Activated T-helper 1 cell treated with anti-CD3 and anti-CD28 coated beads, Interleukin-12 subunit alpha, Interleukin-12 subunit beta, Interleukin-2, Interleukin-4 antibody, amounts not matched to agents 30 ng/mL and 10 ng/mL and 1 ng/mL, durations not matched to agents 14 hours and 24 hours and 36 hours (primary cell): ENCODE measurements at regions not wholly inside any gene's neighbourhood (a gene's known extent, or its start where the extent isn't known, plus 50 kb on each side); places are given as distances from the start of the nearest gene placed in this dataset.

Experiments used
- DNase-seq: peaks from one replicate; pipeline ENCODE4 v3.0.0; 2021; ENCODE audit warnings: low spot score
- H3K27ac Mint-ChIP-seq: one replicate; pipeline ENCODE4 v1.8.0; 2021; ENCODE audit warnings: mild to moderate bottlenecking, mixed read lengths
- H3K27me3 Mint-ChIP-seq: one replicate; pipeline ENCODE4 v1.8.0; 2022; ENCODE audit warnings: mild to moderate bottlenecking, moderate library complexity, mixed read lengths; ENCODE audit not compliant: insufficient read depth
- H3K36me3 Mint-ChIP-seq: one replicate; pipeline ENCODE4 v1.8.0; 2021; ENCODE audit warnings: low read depth, mixed read lengths
- H3K4me1 Mint-ChIP-seq: one replicate; pipeline ENCODE4 v1.8.0; 2021; ENCODE audit warnings: low read depth, mixed read lengths
- H3K4me3 Mint-ChIP-seq: one replicate; pipeline ENCODE4 v1.8.0; 2021; ENCODE audit warnings: mild to moderate bottlenecking, moderate library complexity, mixed read lengths
- H3K9me3 Mint-ChIP-seq: one replicate; pipeline ENCODE4 v1.8.0; 2021; ENCODE audit warnings: mixed read lengths
- intact Hi-C: fragments of 100-400 bp; cut with micrococcal nuclease; formaldehyde crosslinking; loops from one replicate; pipeline ENCODE4 v1.15.1; 2024

DNA sequence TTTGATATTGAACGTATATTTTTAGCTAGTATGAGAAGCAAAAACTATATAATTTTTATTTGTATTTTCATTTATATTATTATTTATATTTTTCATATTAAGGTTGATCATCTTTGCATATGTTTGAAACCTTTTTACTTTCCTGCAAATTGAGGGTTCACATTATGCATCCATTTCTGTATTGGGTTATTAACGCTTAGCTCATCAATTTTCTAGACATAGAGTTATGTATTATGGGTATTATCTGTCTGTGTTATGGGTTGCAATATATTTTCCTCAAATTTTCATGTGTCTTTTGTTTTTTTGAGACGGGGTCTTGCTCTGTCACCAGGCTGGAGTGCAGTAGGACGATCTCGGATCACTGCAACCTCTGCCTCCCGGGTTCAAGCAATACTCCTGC lies 2377.0 kb upstream of the WWC1 start:
- Mint-ChIP-seq H3K9me3 (peaks cover 13% of the 10 kb centered on the region), H3K36me3 (no peaks in the 10 kb centered on the region), H3K4me3 (no peak overlapping the region), H3K27me3 (no peaks in the 10 kb centered on the region), H3K27ac (no peak overlapping the region), H3K4me1 (no peaks in the 10 kb centered on the region)
- intact Hi-C loops: no loop called here
- DNase-seq: no peak

DNA sequence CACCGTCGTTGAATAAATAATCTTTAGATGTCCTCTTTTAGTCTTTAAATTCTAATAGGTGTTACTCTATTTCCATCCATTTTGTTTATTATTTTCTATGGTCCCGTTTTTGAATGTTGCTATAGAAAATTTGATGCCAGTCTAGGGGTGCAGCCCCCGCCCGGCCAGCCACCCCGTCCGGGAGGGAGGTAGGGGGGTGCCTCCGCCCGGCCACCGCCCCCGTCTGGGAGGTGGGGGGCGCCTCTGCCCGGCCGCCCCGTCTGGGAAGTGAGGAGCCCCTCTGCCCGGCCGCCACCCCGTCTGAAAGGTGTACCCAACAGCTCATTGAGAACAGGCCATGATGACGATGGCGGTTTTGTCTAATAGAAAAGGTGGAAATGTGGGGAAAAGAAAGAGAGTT lies 2372.2 kb upstream of the WWC1 start:
- intact Hi-C loops: no loop called here
- Mint-ChIP-seq H3K4me1 (no peaks in the 10 kb centered on the region), H3K9me3 (peaks cover 11% of the 10 kb centered on the region), H3K36me3 (no peaks in the 10 kb centered on the region), H3K27me3 (no peaks in the 10 kb centered on the region), H3K27ac (no peak overlapping the region), H3K4me3 (no peak overlapping the region)
- DNase-seq: no peak

DNA sequence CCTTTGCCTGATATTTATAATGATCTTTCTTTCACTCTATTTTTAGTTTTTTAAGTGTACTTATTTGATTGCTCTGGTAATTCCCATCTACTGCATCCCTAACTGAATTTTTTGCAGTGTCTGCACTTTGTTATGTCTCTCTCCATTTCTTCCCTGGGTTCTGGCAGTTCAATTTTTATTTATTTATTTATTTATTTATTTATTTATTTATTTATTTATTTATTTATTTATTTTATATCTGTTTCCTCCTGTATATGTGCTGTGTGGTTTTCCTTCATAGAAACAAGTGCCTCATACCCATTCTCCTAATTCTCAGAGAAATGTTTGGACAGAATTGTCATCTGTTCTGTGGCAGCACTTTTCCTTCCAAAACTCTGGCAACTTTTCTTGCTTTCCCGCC lies 2370.8 kb upstream of the WWC1 start:
- Mint-ChIP-seq H3K27ac (no peak overlapping the region), H3K4me1 (no peaks in the 10 kb centered on the region), H3K27me3 (no peaks in the 10 kb centered on the region), H3K9me3 (peaks cover 11% of the 10 kb centered on the region), H3K4me3 (no peak overlapping the region), H3K36me3 (no peaks in the 10 kb centered on the region)
- DNase-seq: no peak
- intact Hi-C loops: no loop called here

DNA sequence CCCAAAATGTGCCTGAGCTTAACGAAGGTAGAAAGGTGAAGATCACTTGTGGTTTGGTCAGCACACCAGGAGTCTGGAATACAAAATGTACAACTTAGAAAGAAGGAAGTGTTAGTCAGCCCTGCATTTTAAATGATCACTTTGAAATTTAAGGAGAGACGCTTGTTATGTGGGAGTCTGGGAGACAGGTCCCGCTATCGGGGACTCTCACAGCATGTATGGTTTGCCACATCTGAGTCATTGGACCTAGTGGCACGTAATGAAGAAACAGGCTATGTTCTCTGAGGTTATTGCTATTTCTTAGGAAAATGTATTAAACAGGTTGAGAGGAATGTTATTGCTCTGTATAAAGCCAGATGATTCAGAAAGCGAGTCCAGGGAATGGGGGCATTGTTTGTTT lies 2362.5 kb upstream of the WWC1 start:
- H3K9me3 Mint-ChIP-seq: peaks cover 28% of the 10 kb centered on the region

DNA sequence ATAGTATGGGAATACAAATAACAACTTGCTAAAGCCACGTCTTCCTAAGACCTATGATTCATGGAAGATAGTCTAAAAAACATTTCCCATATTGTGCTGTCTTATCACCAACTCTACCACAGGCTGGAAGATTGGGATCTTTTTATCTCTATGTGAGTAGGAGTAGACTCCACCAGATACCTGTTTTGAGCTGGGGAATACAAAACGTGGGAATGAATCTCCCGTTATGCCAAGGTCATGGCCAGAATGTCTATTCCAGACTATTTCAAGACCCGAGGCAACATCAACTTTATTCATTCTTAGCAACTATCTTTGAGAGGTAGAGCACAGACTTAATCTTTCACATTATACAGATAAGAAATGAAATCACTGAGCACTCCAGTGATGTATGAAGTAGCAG lies 2350.9 kb upstream of the WWC1 start:
- Mint-ChIP-seq H3K4me3 (no peak overlapping the region), H3K4me1 (no peaks in the 10 kb centered on the region), H3K27ac (no peak overlapping the region), H3K27me3 (no peaks in the 10 kb centered on the region), H3K9me3 (peaks cover 2% of the 10 kb centered on the region), H3K36me3 (no peaks in the 10 kb centered on the region)
- DNase-seq: no peak
- intact Hi-C loops: no loop called here

More for the DNA sequence above, 2362.5 kb upstream of the WWC1 start:
- Mint-ChIP-seq H3K27me3 (no peaks in the 10 kb centered on the region), H3K4me3 (no peak overlapping the region), H3K36me3 (no peaks in the 10 kb centered on the region), H3K4me1 (no peaks in the 10 kb centered on the region), H3K27ac (no peak overlapping the region)
- DNase-seq: no peak
- intact Hi-C loops: no loop called here

DNA sequence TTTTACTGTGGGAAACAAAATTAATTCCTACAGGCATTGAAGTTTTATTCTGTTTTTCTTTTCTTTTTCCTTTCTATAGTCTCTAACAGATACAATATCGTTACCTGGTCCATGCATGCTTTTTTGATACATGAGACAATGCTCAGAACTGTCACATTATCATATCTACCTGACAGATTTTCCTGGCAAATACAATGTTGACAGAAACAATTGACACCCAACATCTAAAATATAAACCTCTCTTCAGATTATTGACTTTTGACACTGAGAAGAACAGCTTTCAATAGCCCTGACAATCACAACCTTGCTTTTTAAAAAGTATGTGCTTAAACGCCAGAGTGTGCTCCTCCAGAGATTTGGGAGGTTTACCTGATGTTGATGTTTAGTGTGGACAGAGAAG lies 2334.6 kb upstream of the WWC1 start:
- DNase-seq: no peak
- Mint-ChIP-seq H3K36me3 (no peaks in the 10 kb centered on the region), H3K9me3 (peaks cover 17% of the 10 kb centered on the region), H3K4me1 (no peaks in the 10 kb centered on the region), H3K27me3 (no peaks in the 10 kb centered on the region), H3K27ac (no peak overlapping the region), H3K4me3 (no peak overlapping the region)
- intact Hi-C loops: no loop called here

DNA sequence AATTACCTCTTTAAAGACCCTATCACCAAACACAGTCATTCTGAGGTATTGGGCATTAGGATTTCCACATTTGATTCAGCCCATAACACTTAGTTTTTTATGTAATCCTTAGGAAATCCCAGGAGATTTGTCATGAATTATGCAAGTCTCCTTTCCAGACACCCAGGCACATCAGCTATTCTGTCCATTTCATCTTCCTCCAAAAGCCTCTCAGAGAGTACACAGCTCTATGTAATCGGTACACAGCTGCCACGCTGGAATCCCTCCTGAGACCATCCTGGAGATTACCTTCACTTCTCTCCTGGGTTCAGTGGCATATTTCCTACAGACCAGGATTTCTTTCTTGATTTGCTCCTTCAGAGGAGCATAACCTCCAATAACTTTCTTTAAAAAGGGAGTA lies 2309.8 kb upstream of the WWC1 start:
- H3K4me1 Mint-ChIP-seq: no peaks in the 10 kb centered on the region
- H3K9me3 Mint-ChIP-seq: peaks cover 2% of the 10 kb centered on the region
- no peaks in the 10 kb centered on the region for H3K27me3 Mint-ChIP-seq
- H3K4me3 Mint-ChIP-seq: no peak overlapping the region
- intact Hi-C loops: no loop called here
- no peak for DNase-seq
- no peak overlapping the region for H3K27ac Mint-ChIP-seq
- H3K36me3 Mint-ChIP-seq: no peaks in the 10 kb centered on the region

DNA sequence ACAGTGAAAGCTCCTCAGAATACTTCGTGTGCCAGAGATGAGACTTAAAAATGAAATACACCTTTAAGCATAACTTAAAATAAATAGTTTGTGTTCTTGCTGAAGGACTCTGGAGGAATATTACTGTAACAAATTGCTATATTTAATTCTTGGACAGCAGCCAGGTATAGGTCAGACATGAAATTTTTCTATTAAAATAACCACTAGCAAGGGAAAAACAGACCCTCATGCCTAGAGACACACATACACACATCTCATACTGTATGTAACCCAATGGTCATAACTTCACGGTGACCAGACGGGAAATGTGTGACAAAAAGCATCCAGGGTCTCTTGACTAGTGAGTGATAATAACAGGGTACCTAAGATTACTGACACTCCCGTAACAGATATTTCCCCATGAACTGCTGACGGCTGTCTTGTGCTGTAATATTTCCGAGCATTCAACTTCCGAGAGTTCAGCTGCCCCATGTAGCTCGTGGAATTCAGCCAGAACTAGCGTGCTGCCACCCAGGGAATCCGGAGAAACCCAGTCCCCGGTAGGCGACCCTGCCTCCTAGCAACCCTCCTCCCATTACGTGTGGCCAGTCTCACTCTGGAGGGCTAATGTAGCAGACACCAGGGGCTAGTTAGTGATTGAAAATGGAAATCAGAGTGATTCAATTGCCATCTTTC lies 2295.1 kb upstream of the WWC1 start:
- H3K36me3 Mint-ChIP-seq: no peaks in the 10 kb centered on the region
- H3K4me1 Mint-ChIP-seq: no peaks in the 10 kb centered on the region
- H3K9me3 Mint-ChIP-seq: peaks cover 20% of the 10 kb centered on the region
- H3K27ac Mint-ChIP-seq: no peak overlapping the region
- H3K27me3 Mint-ChIP-seq: no peaks in the 10 kb centered on the region
- intact Hi-C loops: no loop called here
- H3K4me3 Mint-ChIP-seq: no peak overlapping the region
- DNase-seq: no peak

DNA sequence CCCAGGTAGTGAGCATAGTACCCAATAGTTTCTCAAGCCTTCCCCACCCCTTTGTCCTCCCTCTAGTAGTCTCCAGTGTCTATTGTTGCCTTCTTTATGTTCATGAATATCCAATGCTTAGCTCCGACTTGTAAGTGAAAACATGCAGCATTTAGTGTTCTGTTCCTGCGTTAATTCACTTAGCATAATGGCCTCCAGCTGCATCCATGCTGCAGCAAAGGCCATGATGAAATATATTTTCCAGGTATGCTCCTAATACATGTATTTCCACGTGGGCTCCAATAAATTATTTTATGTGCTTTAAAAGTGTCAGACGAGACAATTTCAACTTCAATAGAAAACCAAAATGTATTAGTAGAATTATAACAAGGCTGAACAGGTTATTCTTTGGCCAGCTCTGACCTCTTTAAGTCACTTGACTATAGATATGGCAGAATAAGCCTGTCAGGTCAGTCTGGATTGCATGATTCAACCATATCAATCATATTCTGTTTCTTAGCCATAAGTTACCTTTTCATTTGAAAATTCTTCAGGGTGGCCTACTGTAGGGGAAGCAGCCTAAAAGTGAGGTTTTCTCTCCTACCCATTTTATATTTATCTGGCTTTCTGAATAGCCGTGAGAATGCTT lies 2291.6 kb upstream of the WWC1 start:
- no peaks in the 10 kb centered on the region for H3K36me3 Mint-ChIP-seq
- intact Hi-C loops: no loop called here
- no peaks in the 10 kb centered on the region for H3K27me3 Mint-ChIP-seq
- no peaks in the 10 kb centered on the region for H3K4me1 Mint-ChIP-seq
- H3K4me3 Mint-ChIP-seq: no peak overlapping the region
- H3K9me3 Mint-ChIP-seq: peaks cover 9% of the 10 kb centered on the region
- no peak for DNase-seq
- no peak overlapping the region for H3K27ac Mint-ChIP-seq

DNA sequence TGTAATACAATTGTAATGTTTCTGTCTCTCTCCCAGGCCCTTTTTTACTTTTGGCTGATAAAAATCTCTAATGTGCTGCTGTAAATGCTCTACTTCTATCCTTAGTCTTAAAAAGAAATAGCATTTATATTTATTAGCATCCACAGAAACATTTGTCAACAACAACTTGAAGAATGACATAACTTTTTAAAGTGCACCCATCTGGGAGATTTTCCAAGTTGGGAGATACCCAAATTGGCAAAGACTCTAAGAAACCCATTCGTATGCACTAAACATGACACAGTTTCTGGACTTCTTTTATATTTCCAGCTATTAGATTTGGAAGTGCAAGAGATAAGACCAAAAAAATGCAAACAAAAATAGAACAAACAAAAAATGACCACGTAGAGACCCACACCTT lies 2287.4 kb upstream of the WWC1 start:
- intact Hi-C loops: no loop called here
- Mint-ChIP-seq H3K4me3 (no peak overlapping the region), H3K9me3 (peaks cover 4% of the 10 kb centered on the region), H3K27ac (no peak overlapping the region), H3K27me3 (no peaks in the 10 kb centered on the region), H3K36me3 (no peaks in the 10 kb centered on the region), H3K4me1 (no peaks in the 10 kb centered on the region)
- DNase-seq: no peak

DNA sequence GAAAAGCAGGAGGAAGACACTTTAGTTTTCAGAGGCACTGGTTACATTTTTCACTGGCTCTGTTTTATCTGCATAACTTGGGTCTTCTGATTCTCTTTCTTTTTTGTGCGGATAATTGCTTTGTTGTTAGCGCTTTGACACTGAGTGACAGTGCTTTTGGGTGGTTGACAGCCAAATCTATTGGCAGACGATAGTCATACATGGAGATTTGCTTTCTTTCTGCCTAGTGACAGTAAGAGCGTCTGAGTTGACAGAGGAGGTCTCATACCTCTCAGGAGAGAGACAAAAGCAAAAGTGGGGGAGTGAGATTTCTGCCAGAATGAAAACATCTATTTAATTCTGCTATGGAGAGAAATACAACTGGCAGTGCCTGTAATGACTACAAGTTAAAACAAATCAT lies 2278.0 kb upstream of the WWC1 start:
- Mint-ChIP-seq H3K36me3 (no peaks in the 10 kb centered on the region), H3K9me3 (peaks cover 17% of the 10 kb centered on the region), H3K4me1 (no peaks in the 10 kb centered on the region), H3K27ac (no peak overlapping the region), H3K27me3 (no peaks in the 10 kb centered on the region), H3K4me3 (no peak overlapping the region)
- intact Hi-C loops: no loop called here
- no peak for DNase-seq

DNA sequence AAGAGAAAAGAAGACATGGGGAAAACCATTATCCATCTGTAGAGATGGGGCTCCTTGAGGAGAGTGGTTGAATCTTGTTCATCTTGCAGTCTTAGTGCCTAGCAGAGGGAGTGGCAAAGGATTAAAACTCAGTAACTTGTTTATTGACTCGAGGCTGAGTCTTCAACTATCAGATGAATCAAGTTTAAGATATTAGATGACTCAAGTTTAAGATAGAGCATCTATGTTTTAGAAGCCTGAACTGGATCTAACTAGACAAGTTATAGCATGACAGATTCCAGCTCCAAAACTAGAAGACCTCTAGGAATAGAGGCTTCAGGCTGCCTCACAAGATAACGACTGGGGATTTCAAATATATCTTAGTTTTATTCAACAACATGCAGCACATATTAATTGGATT lies 2277.2 kb upstream of the WWC1 start:
- no peak overlapping the region for H3K27ac Mint-ChIP-seq
- no peaks in the 10 kb centered on the region for H3K36me3 Mint-ChIP-seq
- no peak for DNase-seq
- no peak overlapping the region for H3K4me3 Mint-ChIP-seq
- peaks cover 17% of the 10 kb centered on the region for H3K9me3 Mint-ChIP-seq
- no peaks in the 10 kb centered on the region for H3K27me3 Mint-ChIP-seq
- no peaks in the 10 kb centered on the region for H3K4me1 Mint-ChIP-seq
- intact Hi-C loops: no loop called here

DNA sequence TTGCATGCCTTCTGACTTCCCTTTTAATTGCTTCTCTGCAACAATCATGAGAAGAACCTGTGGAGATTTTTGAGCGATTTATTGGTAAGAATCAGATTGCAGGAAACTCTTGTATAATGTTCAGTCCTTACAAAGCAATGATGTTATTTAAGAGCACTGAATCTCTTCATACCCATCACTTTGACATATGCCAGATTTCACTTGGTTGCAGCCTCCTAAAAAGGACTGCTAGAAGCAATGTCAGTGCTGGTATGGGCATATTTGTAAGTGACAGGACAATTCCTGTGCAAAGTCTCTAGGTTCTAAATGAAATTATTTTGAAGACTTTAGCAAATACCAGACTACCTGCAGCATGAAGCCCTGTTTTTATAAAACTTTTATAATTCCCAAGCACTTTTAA lies 2272.7 kb upstream of the WWC1 start:
- Mint-ChIP-seq H3K27me3 (no peaks in the 10 kb centered on the region), H3K4me1 (no peaks in the 10 kb centered on the region), H3K36me3 (no peaks in the 10 kb centered on the region), H3K9me3 (peaks cover 19% of the 10 kb centered on the region), H3K27ac (no peak overlapping the region), H3K4me3 (no peak overlapping the region)
- intact Hi-C loops: no loop called here
- no peak for DNase-seq

DNA sequence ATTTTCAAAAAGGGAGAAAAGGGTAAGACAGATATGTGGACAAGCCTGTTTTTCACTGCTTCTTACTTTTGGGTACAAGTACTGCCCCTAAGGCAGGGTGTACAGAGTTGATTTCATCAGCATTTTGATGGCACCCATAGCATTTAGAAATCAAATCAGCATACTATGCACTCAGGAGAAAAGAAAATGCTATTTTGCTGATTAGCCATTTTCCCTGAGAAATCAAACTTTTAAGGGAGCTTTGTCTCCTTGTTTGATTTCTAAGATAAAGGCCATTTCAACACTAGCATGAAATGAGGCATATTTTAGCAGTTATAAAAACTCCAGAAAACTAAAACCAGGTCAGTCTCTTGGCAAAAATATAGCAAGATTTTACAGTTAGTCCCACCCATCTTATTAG lies 2269.4 kb upstream of the WWC1 start:
- peaks cover 12% of the 10 kb centered on the region for H3K9me3 Mint-ChIP-seq
- intact Hi-C loops: no loop called here
- DNase-seq: no peak
- H3K4me3 Mint-ChIP-seq: no peak overlapping the region
- H3K36me3 Mint-ChIP-seq: no peaks in the 10 kb centered on the region
- no peaks in the 10 kb centered on the region for H3K27me3 Mint-ChIP-seq
- no peaks in the 10 kb centered on the region for H3K4me1 Mint-ChIP-seq
- H3K27ac Mint-ChIP-seq: no peak overlapping the region
